Stimulated activated CD8-positive, alpha-beta memory T cell treated with anti-CD3 and anti-CD28 coated beads, Interleukin-15, amount 100 ng/mL, for 24 hours (primary cell): ENCODE measurements at regions not wholly inside any gene's neighbourhood (a gene's known extent, or its start where the extent isn't known, plus 50 kb on each side); places are given as distances from the start of the nearest gene placed in this dataset.
"Not testable (repeated sequence)": the region's sequence is repeated elsewhere in the genome, so short reads cannot be mapped to it uniquely, and the experiment has no call there.

Experiments
- DNase-seq: peaks from one replicate; pipeline ENCODE4 v3.0.0-alpha.2; 2020; ENCODE audit warnings: low read depth

DNA sequence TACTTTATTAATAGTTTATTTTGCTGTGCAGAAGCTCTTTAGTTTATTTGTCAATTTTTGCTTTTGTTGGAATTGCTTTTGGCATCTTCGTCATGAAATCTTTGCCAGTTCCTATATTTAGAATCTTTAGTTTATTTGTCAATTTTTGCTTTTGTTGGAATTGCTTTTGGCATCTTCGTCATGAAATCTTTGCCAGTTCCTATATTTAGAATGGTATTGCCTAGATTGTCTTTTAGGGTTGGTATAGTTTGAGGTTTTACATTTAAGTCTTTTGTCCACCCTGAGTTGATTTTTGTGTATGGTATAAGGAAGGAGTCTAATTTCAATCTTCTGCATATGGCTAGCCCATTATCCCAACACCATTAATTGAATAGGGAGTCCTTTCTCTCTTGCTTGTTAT, 93.9 kb upstream of the TCF21 start:
- DNase-seq = not testable (repeated sequence)

DNA sequence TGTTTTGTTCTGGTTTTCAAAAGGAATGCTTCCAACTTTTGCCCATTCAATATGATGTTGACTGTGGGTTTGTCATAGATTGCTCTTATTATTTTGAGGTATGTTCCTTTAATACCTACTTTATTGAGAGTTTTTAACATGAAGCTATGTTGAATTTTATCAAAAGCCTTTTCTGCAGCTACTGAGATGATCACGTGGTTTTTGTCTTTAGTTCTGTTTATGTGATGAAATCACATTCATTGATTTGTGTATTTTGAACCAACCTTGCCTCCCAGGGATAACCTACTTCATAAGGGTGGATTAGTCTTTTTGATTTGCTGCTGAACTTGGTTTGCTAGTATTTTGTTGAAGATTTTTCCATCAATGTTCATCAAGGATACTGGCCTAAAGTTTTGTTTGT, 92.7 kb upstream of the TCF21 start:
- DNase-seq = no peak

DNA sequence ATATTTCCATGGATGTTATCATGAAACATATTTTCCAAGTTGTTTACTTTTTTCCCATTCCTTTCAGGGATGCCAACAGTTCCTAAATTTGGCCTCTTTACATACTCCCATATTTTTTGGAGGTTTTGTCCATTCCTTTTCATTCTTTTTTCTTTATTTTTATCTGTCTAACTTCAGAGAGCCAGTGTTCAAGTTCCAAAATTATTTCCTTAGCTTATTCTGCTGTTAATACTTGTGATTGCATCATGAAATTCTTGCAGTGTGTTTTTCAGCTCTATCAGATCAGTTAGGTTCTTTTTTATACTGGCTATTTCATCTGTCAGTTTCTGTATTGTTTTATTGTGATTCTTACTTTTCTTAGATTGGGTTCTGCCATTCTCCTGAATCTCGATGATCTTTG, 89.9 kb upstream of the TCF21 start:
- no peak for DNase-seq

DNA sequence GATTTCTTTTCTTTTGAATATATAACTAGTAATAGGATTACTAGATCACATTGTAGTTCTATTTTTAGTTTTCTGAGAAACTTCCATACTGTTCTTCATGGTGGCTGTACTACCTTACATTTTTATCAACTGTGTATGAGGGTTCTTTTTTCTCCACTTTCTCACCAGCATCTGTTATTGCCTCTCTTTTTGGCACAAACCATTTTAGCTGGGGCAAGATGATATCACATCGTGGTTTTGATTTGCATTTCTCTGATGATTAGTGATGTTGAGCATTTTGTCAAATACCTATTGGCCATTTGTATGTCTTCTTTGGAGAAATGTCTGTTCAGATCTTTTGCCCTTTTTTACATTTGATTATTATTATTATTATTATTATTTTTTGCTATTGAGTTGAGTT, 86.1 kb upstream of the TCF21 start:
- DNase-seq = no peak

DNA sequence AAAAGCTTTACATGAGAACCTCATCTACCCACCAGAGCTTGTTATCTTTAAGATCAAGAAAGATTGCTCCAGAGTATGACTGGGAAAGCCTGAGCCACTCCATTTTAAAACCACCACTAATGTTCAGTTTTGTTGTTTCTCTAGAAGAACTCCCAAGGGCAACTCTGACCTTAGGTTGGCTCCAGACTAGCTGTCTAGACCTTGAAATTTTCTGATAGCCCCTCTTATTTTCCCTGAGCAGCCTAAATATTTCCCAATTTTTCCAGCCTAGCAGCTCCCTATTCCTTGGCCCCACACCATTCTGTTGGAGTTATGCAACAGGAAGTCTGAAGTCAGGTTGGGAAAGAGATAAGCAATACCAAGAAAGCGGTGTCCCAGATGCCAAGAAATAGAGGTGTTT, 84.6 kb upstream of the TCF21 start:
- no peak for DNase-seq

DNA sequence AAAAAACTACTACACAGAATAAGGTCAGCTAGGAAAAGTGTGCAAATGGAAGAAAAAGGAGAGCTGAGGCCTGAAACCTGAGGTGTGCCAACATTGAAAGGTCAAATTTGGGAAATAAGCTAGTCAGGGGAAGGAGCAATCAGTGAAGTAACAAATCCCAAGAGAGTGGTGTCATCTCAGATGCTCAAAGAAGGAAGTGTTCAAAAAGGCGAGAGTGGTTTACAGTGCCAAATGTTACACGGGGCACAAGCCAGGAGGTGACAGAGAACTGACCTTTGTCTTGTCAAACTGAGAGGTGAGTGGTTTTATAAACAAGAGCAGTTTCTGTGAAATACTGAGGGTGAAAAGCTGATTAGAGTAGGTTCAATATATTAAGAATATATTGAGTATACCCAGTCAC, 83.0 kb upstream of the TCF21 start:
- no peak for DNase-seq

DNA sequence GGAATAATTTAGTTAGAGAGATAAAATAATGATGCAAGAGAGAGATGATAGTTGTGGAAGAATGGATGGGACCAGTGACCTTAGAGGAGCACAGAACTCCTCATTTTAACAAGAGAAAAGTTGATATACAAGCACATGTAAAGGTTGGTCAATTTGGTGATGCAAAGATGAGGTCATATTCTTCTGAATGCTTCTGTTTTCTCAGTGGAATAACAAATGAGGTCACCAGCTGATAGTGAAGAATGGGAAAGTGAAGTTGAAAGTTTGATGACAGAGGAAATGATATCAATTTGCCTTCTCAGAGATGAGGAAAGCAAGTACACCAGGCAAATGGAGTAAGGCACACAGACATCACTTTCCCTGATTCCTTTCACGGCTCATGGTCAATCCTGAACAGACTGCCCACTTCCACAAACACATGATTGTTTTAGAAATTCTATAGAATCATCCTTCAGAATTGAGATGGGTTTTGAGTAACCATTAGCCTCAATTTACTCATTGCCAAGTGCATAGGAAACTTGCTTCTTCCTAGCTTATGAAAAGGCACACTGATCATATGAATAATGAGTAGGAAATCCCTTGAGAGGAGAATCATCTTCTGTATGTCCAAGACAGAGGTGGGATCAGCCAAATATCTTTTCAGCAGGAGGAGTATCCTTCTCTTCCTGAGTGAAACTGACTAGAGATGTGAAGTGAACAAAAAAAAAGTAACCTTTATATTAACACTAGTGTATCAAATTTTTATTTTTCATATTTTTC, 82.4 kb upstream of the TCF21 start:
- no peak for DNase-seq

DNA sequence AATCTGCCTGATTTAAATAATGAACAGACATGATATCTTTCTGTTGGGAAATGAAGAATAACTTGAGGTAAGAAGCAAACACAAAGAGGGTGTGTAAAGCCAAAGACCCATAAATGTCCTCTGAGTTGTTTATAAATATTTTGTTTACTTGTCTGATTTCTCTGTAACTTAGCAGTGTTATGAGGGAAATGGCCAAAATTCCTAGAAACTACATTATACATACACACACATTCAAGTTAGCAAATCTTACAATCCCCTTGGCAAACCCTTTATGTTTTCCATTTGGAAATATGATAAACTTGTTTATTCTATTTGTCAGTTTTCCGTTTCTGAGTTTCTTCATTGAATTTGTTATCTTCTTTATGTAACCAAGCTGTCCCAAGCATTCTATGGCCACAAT, 81.4 kb upstream of the TCF21 start:
- DNase-seq = no peak

DNA sequence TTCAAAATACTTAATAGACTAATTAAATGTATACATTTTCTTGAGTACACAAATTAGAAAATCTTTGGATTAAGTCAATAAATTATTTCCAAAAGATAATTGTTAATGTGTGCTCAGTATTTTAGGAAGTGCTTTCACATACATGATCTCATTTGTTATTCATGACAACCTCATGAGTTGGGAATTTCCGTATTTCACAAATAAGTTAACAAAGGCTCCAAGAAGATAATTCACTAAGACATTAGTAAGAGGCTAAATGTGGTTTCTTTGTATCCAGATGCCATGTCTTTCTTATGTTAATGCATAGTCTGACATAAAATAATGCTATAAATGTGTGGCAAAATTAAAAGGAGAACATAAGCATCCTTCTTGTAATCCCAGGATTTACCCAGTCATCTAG, 79.5 kb upstream of the TCF21 start:
- no peak for DNase-seq

DNA sequence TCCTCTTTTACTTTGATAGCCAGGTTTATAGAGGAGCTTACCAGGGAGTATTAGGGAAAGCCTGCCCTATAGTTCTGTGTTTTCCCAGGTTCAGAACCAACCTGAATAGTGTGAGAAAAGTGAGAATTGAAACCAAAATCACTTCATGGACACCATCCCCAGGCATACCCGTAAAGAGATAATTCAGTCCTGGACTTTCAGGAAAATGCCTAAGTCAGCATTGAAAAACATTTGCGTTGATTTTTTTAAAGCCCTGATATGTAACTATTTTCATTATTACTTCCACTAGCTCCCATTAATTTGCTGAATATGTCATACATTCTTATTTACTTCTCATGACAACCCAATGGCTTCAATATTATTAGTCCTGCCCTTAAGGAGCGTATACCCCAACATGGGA, 77.4 kb upstream of the TCF21 start:
- DNase-seq = no peak

DNA sequence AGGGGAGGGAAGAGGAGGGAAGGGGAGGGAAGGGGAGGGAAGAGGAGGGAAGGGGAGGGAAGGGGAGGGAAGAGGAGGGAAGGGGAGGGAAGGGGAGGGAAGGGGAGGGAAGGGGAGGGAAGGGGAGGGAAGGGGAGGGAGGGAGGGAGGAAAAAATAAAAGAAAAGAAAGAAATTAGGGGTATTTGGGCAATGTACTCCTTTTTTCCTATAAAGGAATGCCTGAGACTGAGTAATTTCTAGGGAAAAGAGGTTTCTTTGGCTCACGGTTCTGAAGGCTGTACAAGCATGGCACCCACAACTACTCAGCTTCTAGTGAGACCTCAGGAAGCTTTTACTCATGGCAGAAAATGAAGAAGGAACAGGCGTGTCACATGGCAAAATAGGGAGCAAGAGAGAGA, 76.5 kb upstream of the TCF21 start:
- DNase-seq = not testable (repeated sequence)

DNA sequence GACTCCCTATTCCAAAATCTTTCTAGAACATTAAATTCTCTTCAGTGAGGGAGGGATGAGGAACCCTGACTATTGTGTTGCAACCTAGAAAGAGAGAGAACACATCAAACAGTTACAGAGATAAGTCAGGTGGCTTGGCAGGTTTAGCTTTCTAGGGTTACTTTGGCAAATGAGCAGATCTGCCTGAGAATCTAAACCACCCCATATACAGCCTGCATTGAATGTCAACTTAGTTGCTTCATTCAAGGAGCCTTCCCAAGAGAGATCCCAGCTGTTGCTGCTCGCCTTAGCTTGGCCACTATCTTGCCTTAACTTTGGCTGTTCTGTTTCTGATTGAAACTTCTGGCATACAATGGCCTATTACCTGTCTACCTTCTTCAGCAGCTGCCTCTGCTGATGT, 74.7 kb upstream of the TCF21 start:
- no peak for DNase-seq

DNA sequence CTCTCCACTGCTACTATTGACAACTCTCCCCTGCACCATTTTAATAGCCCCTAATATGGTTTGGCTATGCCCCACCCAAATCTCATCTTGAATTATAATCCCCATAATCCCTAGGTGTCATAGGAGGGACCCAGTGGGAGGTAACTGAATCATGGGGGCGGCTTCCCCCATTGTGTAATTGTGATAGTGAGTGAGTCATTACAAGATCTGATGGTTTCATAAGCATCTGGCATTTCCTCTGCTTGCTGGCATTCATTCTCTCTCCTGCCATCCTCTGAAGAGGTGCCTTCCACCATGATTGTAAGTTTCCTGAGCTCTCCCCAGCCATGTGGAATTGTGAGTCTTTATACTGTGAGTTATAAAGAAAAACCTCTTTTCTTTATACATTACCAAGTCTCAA, 74.1 kb upstream of the TCF21 start:
- no peak for DNase-seq

DNA sequence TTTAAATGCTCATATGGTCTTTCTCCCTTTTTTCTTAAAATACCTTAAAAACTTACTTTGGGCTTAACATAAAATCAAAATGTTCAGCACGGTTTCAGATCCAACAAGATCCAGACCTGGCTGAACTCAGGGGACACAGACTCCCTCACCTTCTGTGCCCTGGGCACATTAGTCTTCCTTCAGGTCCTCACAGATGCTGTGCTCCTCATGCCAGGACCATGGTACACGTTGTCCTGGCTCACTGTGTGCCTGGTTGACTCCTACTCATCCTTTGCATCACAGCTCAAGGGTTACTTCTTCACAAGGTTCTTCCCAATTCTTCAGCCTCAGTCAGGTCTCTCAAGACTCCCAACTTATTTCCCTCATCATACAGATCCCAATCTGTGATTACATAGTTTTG, 73.6 kb upstream of the TCF21 start:
- DNase-seq = no peak

DNA sequence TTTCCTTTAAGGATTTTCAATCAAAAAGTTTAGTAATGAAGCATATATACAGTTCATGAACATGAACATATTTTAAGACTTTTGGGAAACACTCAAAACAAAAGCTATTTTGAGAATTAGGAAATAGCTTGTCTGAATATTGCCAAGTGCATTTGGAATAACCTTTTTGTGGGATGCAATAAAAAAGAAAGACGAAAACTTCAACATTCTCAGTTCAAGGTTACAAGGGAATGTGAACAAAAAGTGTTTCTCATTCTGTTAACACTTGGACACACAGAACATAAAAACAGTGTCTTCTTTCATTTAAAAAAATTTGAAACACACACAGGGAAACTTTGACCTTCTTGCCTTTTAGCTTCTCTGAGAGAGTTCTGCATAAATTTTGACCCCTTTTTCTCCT, 72.7 kb upstream of the TCF21 start:
- DNase-seq = no peak

DNA sequence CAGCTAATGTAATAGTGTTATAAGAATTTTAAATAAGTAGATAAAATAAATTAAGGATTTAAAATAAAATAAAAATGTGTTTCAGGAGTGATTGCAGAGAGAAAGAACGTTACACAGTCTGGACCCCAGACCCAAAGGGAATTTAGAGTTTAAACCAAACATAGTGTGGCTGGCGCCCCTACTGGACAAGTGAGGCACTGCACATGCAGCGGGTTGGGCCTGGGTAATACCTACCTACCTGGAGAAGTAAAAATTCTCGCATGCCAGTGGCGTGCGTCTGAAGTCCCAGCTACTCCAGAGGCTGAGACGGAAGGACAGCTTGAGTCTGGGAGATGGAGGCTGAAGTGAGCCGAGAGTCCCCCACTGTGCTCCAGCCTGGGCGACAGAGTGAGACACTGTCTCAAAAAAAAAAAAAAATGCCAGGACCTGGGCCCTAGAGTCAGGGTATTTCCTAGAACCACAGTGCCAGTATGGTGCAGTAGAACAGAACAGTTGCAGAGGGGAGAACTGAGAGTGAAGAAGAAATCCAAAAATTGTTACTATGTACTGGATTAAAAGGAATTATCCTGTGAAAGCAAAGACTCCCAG, 71.4 kb upstream of the TCF21 start:
- DNase-seq = peak; percentile 24

DNA sequence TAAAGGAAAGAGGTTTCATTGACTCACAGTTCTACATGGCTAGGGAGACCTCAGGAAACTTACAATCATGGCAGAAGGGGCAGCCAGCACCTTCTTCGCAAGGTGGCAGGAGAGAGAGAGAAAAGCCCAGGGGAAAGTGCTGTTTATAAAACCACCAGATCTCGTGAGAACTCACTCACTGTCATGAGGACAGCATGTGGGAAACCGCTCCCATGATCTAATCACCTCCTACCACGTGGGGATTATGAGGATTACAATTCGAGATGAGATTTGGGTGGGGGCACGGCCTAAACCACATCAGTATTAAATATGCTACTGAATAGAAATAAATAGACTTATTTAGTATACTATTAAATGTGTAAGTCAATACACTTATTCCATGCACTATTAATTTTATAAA, 70.6 kb upstream of the TCF21 start:
- DNase-seq = no peak

DNA sequence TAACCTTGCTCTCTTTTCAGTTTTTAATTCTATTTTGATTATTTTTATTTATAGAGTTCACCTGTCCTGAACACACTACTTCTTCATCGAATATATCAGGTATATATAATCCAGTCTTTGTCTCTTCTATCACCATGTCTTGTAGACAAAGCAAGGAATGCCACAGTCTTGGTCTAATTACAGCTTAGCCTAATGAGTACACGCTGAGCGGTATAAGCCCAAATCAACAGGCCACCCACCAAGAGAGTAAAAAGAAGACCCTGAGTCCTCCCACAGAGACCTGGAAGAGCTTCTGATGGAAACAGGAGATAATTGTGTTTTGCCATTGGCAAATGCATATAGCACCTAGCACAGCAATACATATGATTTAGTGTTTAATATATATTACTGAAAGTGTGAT, 68.7 kb upstream of the TCF21 start:
- DNase-seq = no peak

DNA sequence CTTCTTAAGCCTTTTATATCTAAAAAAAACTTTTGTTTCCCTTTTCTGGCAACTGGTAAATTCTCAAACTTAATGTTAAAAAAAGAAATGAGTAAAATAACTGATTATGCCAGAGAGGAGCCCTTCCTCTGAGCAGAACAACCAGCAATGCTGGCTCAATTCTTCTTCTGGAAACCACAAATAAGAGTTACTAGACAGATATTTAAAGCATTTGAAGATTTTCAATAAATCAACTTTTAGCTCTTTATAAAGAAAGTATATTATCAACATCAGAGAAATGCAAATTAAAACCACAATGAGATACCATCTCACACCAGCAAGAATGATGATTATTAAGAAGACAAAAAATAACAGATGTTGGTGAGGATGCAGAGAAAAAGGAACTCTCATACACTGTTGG, 61.1 kb upstream of the TCF21 start:
- no peak for DNase-seq

DNA sequence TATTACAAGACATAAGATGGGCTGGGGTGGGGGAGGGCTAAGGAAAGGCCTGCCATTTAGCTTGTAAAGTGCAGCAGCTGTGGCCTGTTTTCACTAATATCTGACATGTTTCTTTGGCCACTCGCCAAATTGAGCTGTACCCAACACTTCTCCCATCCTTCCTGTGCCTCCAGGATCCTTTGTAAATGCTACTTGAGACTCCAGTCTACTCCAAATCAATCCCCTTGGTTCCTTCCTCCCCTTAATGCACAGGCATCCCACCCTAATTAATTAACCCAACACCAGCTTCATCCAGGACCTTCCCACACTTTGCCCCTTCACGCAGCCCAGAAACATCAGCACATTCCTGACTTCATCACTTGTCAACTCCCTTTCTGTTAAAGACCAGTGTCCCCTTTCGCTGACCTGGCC, 55.0 kb upstream of the TCF21 start:
- no peak for DNase-seq

DNA sequence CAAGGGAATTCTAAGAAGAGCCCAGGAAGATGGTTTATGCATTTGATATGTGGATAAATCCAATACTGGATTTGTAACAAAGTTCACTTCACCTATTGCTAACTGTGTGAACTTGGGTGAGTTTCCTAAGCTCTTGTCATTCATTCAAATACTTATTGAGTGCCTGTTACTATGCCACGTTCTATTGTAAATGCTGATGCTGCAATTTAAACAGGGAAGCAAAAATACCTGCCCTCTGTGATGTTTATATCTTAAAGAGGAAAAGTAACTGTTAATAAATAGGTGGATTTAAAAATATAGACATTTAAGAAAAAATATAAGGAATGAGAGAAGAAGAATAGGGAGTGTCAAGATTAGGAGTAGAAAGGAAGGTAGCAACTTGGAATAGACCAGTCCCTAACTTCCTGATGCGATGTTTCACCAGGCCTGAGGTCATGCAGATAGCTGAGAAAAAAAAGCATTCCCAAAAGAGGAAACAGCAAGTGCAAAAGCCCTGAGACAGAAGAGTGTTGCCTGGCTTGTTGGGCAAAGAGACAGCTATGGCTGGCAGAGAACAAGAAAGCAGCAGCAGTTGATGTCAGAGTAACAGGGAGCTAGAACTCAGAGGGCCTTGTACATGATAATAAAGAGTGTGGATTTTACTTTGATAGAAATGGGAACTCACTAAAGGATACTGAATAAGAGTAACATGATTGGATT, 54.3 kb upstream of the TCF21 start:
- DNase-seq = no peak

DNA sequence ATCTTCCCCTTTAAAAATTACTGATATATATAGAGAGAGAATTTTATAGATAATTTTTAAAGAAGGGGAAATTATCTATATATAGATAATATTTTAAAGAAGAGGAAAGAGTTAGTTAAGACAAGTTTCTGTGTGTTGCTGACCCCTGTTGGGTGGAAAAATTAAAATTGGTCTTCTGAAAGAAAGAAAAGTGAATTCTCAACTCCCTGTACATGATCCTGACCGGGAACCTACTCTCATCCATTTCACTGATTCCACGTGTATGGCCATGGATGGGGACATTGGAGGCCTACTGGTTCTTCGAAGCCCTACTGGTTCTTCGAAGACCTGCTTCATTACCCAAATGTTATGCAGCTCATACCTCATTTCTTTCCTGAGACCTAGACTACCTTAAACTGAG, 53.0 kb upstream of the TCF21 start:
- DNase-seq = no peak

DNA sequence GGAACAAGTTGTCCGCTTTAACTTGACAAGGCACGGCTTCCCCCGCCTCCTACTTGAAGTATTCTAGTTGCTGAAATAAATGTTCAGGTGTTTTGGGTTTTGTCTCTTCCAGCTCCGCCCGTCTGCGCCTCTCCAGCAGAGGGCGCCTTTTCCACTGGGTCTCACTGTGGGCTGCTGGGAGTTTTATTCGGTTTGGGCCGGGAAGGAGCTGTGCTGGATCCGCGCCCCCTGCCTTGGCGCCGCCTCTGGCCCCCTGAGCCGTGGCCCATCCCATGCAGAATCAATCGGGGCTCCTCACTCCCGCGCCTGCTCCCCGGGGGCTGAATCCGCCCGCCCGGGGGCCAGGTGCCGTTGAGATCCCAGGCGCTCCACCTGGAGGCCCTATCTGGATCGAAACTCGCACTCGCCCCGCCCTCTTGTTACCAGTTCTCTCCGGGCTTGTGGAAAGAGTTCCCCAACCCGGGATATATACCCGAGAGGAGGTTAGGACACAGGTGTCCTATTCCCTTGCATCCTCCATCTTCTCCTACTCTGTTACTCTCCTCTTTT, 51.0 kb upstream of the TCF21 start:
- no peak for DNase-seq
